HT-29 (cell line): ENCODE measurements at regions not wholly inside any gene's neighbourhood (a gene's known extent, or its start where the extent isn't known, plus 50 kb on each side); places are given as distances from the start of the nearest gene placed in this dataset.
A peak's percentile ranks its signal among the peaks of the same experiment; 100 is the strongest.
"Not testable (repeated sequence)": the region's sequence is repeated elsewhere in the genome, so short reads cannot be mapped to it uniquely, and the experiment has no call there.

Experiments
- DNase-seq: peaks from one replicate; pipeline ENCODE4 v3.0.0-alpha.2; 2015; ENCODE audit warnings: low spot score

- DNase-seq, result no peak
Measured at GRCh38 chr11:42762348-42762747, 549.4 kb upstream of the API5 start.

DNA sequence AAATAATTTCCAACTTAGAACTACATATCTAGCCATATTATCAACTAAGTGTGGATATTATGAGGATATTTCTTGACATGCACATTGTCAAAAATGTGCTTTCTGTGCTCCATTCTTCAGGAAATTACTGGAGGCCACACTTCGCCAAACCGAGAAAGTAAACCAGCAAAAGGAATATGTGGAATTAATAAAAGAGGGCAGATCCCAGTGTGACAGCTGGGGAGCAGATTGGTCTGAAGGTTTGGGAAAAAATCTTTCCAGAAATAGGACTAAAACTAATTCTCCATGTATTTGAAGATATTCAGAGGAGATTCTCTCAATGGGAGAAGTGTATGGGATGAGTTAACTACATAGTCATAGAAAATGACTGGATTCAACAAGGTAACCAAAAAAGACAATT is 546.9 kb upstream of the API5 start:
- no peak for DNase-seq

DNA sequence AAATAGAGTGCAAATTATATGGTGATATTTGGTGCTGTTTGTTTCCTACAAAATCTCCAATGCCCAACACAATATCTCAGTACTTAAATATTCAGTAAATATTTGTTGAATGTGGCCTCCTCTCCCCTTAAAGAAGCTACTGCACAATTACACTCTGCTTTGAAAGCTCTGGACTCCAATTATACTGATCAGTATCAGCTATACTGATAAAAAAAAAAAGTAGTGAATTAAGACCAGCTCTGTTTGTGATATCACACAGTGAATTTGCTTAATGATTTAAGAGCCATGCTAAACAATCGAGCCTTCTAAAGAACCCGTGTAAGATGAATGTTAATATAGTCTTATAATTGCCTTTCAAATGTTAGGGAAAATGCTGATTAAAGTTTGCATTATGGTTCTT is 543.2 kb upstream of the API5 start:
- DNase-seq, result no peak

DNA sequence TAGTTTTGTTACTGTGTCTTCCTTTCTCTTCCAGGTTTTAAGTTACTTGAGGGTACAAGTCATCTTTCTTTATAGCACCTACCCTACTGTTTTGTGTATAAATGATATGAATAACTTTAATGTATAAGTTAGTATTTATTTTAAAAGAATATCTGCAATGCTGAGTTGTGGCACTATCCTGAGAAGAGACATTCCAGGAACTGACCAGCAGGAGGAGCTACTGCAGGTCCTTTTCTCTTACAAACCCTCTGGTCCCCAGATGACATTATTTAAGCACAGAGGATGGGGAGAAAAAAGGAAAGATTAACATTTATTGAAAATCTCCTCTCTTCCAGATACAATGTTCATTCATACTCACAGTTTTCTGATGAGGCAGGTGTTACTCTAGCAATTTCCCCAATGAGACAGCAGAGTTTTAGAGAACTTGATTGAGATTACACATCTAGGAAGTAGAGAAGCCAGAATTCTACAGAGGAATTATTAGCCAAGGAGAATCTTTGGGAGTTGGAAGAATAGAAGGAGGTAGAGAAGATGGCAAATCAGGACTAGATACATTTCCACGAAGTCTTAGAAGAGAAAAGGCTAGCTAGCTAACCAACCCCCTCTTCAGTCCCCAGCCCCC is 541.2 kb upstream of the API5 start:
- peak; percentile 75 for DNase-seq

GRCh38 chr11:42772886-42773285 is 538.9 kb upstream of the API5 start:
- no peak for DNase-seq

DNA sequence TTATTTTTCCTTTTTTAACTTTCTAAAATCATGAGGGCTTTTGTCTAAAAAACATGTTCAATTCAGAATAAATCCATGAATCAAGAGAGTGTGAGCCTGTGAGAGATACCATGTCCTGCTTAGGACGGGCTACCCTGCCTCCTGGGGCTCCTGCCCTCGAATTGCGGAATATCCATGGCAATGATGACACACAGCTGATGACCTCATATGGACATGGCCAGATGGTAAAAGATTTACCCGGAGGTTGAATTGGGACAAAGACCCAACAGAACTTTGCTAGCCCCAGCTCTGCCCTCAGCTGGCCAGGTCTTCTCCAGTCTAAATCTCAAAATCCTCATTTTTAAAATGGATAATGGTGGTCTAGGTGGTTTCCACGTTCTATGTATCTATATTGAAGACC is 538.1 kb upstream of the API5 start:
- no peak for DNase-seq

DNA sequence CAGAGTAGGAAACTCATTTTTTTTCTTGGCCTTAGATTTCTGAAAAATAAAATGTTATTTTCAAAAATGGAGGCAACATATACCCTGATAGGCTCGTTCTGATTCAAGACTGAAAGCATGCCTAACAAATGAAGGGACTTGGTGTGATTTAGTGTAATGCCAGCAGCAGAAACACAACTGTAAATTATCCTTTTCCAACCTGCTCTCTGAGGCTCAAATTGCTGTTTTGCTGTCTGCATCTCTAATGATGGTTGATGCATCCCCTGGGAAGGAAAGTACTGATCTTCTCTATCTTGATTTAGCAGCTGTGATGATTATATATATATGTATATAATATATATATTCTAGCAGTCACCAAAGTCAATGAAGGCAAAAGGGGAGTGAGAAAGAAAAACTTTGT is 537.2 kb upstream of the API5 start:
- no peak for DNase-seq

- DNase-seq, result no peak
Measured at GRCh38 chr11:42777776-42778175, 534.0 kb upstream of the API5 start.

GRCh38 chr11:42778193-42778592 is 533.6 kb upstream of the API5 start:
- DNase-seq, result peak; percentile 27

GRCh38 chr11:42779555-42779954 is 532.2 kb upstream of the API5 start:
- DNase-seq, result no peak

DNA sequence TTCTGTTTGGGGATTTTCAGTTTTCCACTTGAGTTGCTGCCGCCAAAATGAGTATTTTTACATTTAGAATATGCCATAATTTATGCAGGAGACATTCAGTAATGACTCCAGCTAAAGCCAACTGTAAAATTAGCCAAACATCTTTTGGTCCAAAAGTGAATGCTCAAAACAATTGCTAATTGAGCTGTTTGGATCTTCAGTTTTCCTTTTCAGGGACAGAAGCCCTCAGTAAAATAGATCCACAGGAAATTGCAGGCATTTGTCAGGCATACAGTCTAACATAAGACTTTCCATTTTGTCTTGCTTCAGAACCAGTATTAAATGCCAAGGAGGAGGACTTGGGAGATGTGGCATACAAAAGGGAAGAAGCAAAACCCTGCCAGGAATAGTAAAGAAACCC is 524.8 kb upstream of the API5 start:
- DNase-seq, result no peak

DNA sequence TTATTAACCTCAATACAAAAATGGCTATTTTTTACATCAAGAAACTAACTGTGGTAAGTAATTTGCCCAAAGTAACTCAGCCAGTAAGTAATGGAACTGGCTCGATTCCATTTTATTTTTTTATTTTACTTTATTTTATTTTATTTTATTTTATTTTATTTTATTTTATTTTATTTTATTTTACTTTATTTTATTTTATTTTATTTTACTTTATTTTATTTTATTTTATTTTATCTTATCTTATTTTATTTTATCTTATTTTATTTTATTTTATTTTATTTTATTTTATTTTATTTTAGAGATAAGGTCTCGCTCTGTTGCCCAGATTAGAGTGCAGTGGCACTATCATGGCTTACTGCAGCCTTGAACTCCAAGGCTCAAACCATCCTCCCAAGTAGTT is 516.3 kb upstream of the API5 start:
- DNase-seq, result not testable (repeated sequence)

DNA sequence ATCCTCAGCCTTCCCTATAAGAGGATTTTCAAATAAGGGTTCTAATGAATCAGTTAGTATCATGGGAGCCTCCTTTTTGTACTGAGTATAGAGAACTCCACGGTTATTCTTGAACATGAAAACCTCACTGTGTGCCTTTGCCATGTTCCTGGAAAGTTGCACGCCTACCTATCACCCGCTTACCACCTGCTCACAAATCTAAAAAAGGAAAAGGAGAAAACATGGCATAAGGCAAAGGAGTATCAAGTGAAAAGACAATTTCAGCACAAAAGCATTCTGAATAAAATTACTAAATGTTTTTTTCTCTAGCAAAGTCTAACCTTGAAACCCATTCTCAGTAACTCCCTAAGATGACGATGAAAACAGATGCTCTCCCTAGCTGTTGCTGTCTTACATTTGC is 511.8 kb upstream of the API5 start:
- no peak for DNase-seq

- DNase-seq, result no peak
Measured at GRCh38 chr11:42802201-42802899, 509.4 kb upstream of the API5 start.

- no peak for DNase-seq
Measured at GRCh38 chr11:42806191-42806590, 505.6 kb upstream of the API5 start.

GRCh38 chr11:42812361-42812760 is 499.4 kb upstream of the API5 start:
- DNase-seq, result no peak

DNA sequence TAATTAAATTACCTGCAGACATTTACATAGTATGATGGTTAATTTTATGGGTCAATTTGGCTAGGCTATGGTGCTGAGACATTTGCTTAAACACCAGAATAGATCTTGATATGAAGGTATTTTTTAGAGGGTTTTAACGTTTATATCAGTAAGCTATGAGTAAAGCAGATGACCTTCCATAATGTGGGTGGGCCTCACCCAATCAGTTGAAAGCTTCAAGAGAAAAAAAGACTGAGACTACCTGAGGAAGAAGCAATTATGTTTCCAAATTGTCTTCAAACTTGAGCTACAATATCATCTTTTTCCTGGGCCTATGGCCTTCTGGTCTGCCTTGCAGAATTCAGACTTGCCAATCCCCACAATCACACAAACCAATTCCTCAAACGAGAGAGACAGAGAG is 498.8 kb upstream of the API5 start:
- DNase-seq, result no peak

GRCh38 chr11:42816471-42816870 is 495.3 kb upstream of the API5 start:
- DNase-seq, result no peak

GRCh38 chr11:42819126-42819525 is 492.7 kb upstream of the API5 start:
- DNase-seq, result no peak

DNA sequence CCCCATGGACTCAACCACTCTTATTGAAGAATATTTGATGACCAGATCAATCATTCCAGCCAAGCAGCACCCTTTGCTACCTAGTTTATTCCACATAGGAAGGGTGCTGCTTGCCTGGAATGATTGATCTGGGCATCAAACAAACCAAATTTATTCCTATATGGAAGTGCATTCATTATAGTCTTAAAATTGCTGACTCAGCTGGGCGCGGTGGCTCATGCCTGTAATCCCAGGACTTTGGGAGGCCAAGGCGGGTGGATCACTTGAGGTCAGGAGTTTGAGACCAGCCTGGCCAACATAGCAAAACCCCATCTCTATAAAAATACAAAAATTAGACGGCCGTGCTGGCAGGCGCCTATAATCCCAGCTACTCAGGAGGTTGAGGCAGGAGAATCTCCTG is 489.6 kb upstream of the API5 start:
- DNase-seq, result not testable (repeated sequence)

DNA sequence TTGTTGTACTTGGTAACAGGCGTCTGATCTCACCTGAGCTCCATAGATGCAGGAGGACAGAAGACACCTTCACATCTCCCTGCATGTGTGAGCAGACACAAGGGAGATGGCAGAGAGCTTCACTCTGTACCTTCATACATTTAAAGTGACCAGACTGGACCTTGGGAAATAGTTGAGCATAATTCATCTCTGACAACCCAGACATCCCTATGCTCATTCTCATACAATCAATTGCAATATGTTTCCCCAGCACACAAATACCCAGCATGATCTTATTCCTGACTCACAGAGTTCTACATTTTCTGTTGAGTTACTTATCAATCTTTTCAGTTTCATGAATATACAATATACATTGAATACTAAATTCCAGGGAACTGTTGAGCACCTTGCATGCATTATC is 488.2 kb upstream of the API5 start:
- no peak for DNase-seq

- no peak for DNase-seq
Measured at GRCh38 chr11:42824067-42824466, 487.7 kb upstream of the API5 start.

DNA sequence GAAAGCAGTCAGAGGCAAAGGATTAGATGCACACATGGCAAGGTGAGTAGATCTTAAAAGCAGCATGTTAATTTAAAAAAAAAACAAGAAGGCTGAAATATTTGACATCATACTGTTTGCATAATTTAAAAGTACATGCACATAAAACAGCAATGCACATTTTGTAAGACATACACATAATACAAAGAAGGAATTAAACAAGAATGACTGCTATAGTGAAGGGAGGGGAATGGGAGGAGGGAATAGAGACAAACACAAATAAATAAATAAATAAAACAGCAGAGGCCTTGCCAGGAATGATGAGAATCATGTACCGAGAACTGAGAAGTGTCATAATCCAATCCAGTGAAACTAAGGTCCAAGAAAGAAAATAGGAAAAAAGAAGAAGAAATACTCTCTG is 486.2 kb upstream of the API5 start:
- DNase-seq, result no peak

- no peak for DNase-seq
Measured at GRCh38 chr11:42827845-42828244, 484.0 kb upstream of the API5 start.
